ENCODE measurements at regions not wholly inside any gene's neighbourhood (a gene's known extent, or its start where the extent isn't known, plus 50 kb on each side); places are given as distances from the start of the nearest gene placed in this dataset.

GRCh38 chr12:115132145-115132544 lies 448.2 kb upstream of the TBX3 start:
- TF ChIP-seq EGR1 (IDR thresholded peaks at IDR 0.05) (no peak), RAD21 (IDR thresholded peaks at IDR 0.05; ENCODE audit: low read depth) (no peak), YY1 (IDR thresholded peaks at IDR 0.05; ENCODE audit: low read depth) (no peak), EP300 (IDR thresholded peaks at IDR 0.05; ENCODE audit: borderline replicate concordance) (no peak), TAF1 (IDR thresholded peaks at IDR 0.05; ENCODE audit: low read depth) (no peak), MAX (IDR thresholded peaks at IDR 0.05) (no peak), USF1 (IDR thresholded peaks at IDR 0.05) (no peak), CREB1 (IDR thresholded peaks at IDR 0.05; ENCODE audit: low read depth) (no peak), NFIC (IDR thresholded peaks at IDR 0.05) (no peak), REST (IDR thresholded peaks at IDR 0.05; ENCODE audit: low read depth) (no peak), TCF12 (IDR thresholded peaks at IDR 0.05; ENCODE audit: low read depth) (no peak), CEBPB (IDR thresholded peaks at IDR 0.05) (no peak), ZBTB7A (IDR thresholded peaks at IDR 0.05; ENCODE audit: low read depth) (no peak), TEAD4 (IDR thresholded peaks at IDR 0.05) (no peak), FOXM1 (IDR thresholded peaks at IDR 0.05; ENCODE audit: borderline replicate concordance, low read depth) (no peak)

- TF ChIP-seq RAD21 (IDR thresholded peaks at IDR 0.05; ENCODE audit: low read depth): no peak
- no peak for TF ChIP-seq TEAD4 (IDR thresholded peaks at IDR 0.05)
- no peak for TF ChIP-seq ZBTB7A (IDR thresholded peaks at IDR 0.05; ENCODE audit: low read depth)
- TF ChIP-seq YY1 (IDR thresholded peaks at IDR 0.05; ENCODE audit: low read depth): no peak
- TF ChIP-seq CEBPB (IDR thresholded peaks at IDR 0.05): no peak
- no peak for TF ChIP-seq CREB1 (IDR thresholded peaks at IDR 0.05; ENCODE audit: low read depth)
Measured at GRCh38 chr12:115129727-115130126, 445.8 kb upstream of the TBX3 start.

GRCh38 chr12:115121053-115121452 lies 437.1 kb upstream of the TBX3 start:
- TF ChIP-seq EP300 (IDR thresholded peaks at IDR 0.05; ENCODE audit: borderline replicate concordance): no peak
- no peak for TF ChIP-seq CEBPB (IDR thresholded peaks at IDR 0.05)
- no peak for TF ChIP-seq TAF1 (IDR thresholded peaks at IDR 0.05; ENCODE audit: low read depth)
- TF ChIP-seq MAX (IDR thresholded peaks at IDR 0.05): no peak
- TF ChIP-seq ZBTB7A (IDR thresholded peaks at IDR 0.05; ENCODE audit: low read depth): no peak
- TF ChIP-seq NFIC (IDR thresholded peaks at IDR 0.05): no peak
- no peak for TF ChIP-seq TCF12 (IDR thresholded peaks at IDR 0.05; ENCODE audit: low read depth)
- no peak for TF ChIP-seq EGR1 (IDR thresholded peaks at IDR 0.05)
- TF ChIP-seq RAD21 (IDR thresholded peaks at IDR 0.05; ENCODE audit: low read depth): no peak
- TF ChIP-seq TEAD4 (IDR thresholded peaks at IDR 0.05): no peak
- no peak for TF ChIP-seq YY1 (IDR thresholded peaks at IDR 0.05; ENCODE audit: low read depth)
- TF ChIP-seq CREB1 (IDR thresholded peaks at IDR 0.05; ENCODE audit: low read depth): no peak
- TF ChIP-seq REST (IDR thresholded peaks at IDR 0.05; ENCODE audit: low read depth): no peak
- no peak for TF ChIP-seq USF1 (IDR thresholded peaks at IDR 0.05)
- TF ChIP-seq FOXM1 (IDR thresholded peaks at IDR 0.05; ENCODE audit: borderline replicate concordance, low read depth): no peak

- TF ChIP-seq YY1 (IDR thresholded peaks at IDR 0.05; ENCODE audit: low read depth) (no peak), EP300 (IDR thresholded peaks at IDR 0.05; ENCODE audit: borderline replicate concordance) (no peak), USF1 (IDR thresholded peaks at IDR 0.05) (no peak), CEBPB (IDR thresholded peaks at IDR 0.05) (no peak), EGR1 (IDR thresholded peaks at IDR 0.05) (no peak), TEAD4 (IDR thresholded peaks at IDR 0.05) (no peak), TCF12 (IDR thresholded peaks at IDR 0.05; ENCODE audit: low read depth) (no peak), FOXM1 (IDR thresholded peaks at IDR 0.05; ENCODE audit: borderline replicate concordance, low read depth) (no peak), REST (IDR thresholded peaks at IDR 0.05; ENCODE audit: low read depth) (no peak)
Measured at GRCh38 chr12:115118177-115118724, 434.3 kb upstream of the TBX3 start.
